Heart left ventricle (tissue), 13 donors: ENCODE measurements at regions not wholly inside any gene's neighbourhood (a gene's known extent, or its start where the extent isn't known, plus 50 kb on each side); places are given as distances from the start of the nearest gene placed in this dataset.

Experiments used
- POLR2A ChIP-seq, 2 donors: fragments of 450-650 bp; IDR thresholded peaks; one replicate each; pipeline ENCODE4 v1.6.1; 2017; ENCODE audit warnings: antibody characterized with exemption in 2 of 2, mild to moderate bottlenecking in 2 of 2, moderate library complexity in 2 of 2
- TF ChIP-seq, protein P1 (sequence below), 12 donors: fragments of 200-600 bp; sonication (generic) in 4 of 12; IDR thresholded peaks; one replicate each; pipeline versions ENCODE4 v1.5.0 to v1.8.0; 2018 to 2022; ENCODE audit warnings: antibody characterized with exemption in 12 of 12, mild to moderate bottlenecking in 5 of 12
- donor health status: ischemic (EF 13 %, LVEDD 7.1; RV severe dilation, severe dysfunction).
- donor health status: DM: no; HTN: yes; CAD: no.
- donor health status: DM: no; HTN: no; CAD: no.
- donor health status: ischemic (EF 25% LVEDD 6.9; RV normal size, moderate dysfunction).
- donor health status: ischemic (EF 25% LVEDD 5.7; RV mildly dilated, moderate dysfunction).
- donor health status: ischemic (EF 35%, LVEDD 5.7; RV mildly dilated, moderate dysfunction).
- donor health status: nonischemic (EF 11% LVEDD 7.7; RV severe dilation, severe dysfunction).
- donor health status: DM: yes; HTN: yes; CAD: no.
- donor health status: PGD.
- donor health status: ischemic (EF 29% LVEDD 5.4; RV normal size, mild dysfunction).
- donor health status: nonischemic (EF 23%, LVEDD 6.1; RV moderate dilation, normal function).

DNA sequence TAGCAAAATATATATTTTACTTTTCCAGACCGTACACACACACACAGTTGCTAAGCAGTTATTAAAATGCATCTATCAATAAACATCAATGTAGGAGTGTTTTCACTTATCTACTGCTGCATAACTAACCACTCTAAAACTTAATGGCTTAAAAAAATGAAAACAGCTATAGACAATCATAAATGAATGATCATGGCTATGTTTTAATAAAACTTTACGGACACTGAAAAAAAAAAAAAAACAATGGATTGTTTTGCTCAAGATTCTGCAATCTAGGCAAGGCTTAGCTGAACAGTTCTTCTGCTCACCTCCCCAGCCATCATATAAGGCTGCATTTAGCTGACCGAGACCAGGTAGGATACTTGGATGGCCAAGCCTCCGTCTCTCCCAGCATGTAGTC is 125.4 kb upstream of the CCDC28A start:
- TF ChIP-seq, protein P1, sequence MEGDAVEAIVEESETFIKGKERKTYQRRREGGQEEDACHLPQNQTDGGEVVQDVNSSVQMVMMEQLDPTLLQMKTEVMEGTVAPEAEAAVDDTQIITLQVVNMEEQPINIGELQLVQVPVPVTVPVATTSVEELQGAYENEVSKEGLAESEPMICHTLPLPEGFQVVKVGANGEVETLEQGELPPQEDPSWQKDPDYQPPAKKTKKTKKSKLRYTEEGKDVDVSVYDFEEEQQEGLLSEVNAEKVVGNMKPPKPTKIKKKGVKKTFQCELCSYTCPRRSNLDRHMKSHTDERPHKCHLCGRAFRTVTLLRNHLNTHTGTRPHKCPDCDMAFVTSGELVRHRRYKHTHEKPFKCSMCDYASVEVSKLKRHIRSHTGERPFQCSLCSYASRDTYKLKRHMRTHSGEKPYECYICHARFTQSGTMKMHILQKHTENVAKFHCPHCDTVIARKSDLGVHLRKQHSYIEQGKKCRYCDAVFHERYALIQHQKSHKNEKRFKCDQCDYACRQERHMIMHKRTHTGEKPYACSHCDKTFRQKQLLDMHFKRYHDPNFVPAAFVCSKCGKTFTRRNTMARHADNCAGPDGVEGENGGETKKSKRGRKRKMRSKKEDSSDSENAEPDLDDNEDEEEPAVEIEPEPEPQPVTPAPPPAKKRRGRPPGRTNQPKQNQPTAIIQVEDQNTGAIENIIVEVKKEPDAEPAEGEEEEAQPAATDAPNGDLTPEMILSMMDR (IDR thresholded peaks at IDR 0.05): no peak
- no peak for TF ChIP-seq POLR2A (IDR thresholded peaks at IDR 0.05)
